ENCODE measurements at regions not wholly inside any gene's neighbourhood (a gene's known extent, or its start where the extent isn't known, plus 50 kb on each side); places are given as distances from the start of the nearest gene placed in this dataset.

GRCh38 chr12:114943601-114944000, 259.6 kb upstream of the TBX3 start (continued):
- TF ChIP-seq AFF1 (IDR thresholded peaks at IDR 0.05; ENCODE audit: low read depth in 1 of 2, partially characterized antibody in 2 of 2) = no peak
- TF ChIP-seq KLF1 (tag; IDR thresholded peaks at IDR 0.05) = no peak
- no peak for TF ChIP-seq PREB (CRISPR knock-in tag; IDR thresholded peaks at IDR 0.05)

GRCh38 chr12:114938487-114939210, 254.7 kb upstream of the TBX3 start:
- 2% methylated on average over 16 of the region's 18 CpGs for WGBS (ENCODE audit: insufficient coverage, low coverage, missing lambda C conversion rate)
- CTCF ChIA-PET (ENCODE audit: low intra/inter-chr PET ratio) = no interaction called here
- no peak overlapping the region for H3K4me2 ChIP-seq (ENCODE audit: insufficient read depth, low read length)
- DNase-seq (ENCODE audit: extremely low read depth in 1 of 4, low spot score in 3 of 4) (no peak), FAIRE-seq (no peak), ATAC-seq (no peak)
- H3K27me3 ChIP-seq (ENCODE audit: control insufficient read depth in 2 of 2, insufficient read depth in 2 of 2, low read length in 2 of 2) = no peaks in the 10 kb centered on the region
- H3K4me1 ChIP-seq (replicated peaks in 1 of 2; ENCODE audit: control insufficient read depth in 2 of 2, insufficient read depth in 2 of 2, low read length in 2 of 2) = no peaks in the 10 kb centered on the region
- H2AFZ ChIP-seq (ENCODE audit: low read depth, low read length) = no peak overlapping the region
- no peaks in the 10 kb centered on the region for H4K20me1 ChIP-seq (replicated peaks; ENCODE audit: control insufficient read depth, insufficient read depth, low read length)
- no peaks in the 10 kb centered on the region for H3K9me3 ChIP-seq (replicated peaks; ENCODE audit: control insufficient read depth, insufficient read depth, low read depth, low read length)
- POLR2A ChIA-PET = interaction anchor here (0.6 kb wide), 1 partner anchor 124 kb away, joined by 4 read pairs; no protein-coding TSS in a partner anchor
- no peaks in the 10 kb centered on the region for H3K36me3 ChIP-seq (ENCODE audit: control insufficient read depth, insufficient read depth, low read length)
- H3K9ac ChIP-seq (ENCODE audit: insufficient read depth in 1 of 2, low read depth in 2 of 2, low read length in 2 of 2) = no peak overlapping the region
- no peak overlapping the region for H3K4me3 ChIP-seq
- BruUV-seq (replicated peaks) = no TSS peak
- H3K79me2 ChIP-seq (ENCODE audit: control insufficient read depth, insufficient read depth, low read length) = no peaks in the 10 kb centered on the region
- H3K27ac ChIP-seq (ENCODE audit: extremely low read depth, low read depth, low read length) = no peak overlapping the region
- intact Hi-C loops (cut with micrococcal nuclease) = no loop called here
- H3K9me1 ChIP-seq (ENCODE audit: control insufficient read depth, insufficient read depth, low read length) = no peaks in the 10 kb centered on the region
- in situ Hi-C loops (cut with MboI) = no loop called here
- no peak for TF ChIP-seq MED1 (CRISPR knock-in tag; IDR thresholded peaks at IDR 0.05; ENCODE audit: borderline replicate concordance)
- TF ChIP-seq HMGXB4 (CRISPR knock-in tag; IDR thresholded peaks at IDR 0.05) = no peak
- no peak for TF ChIP-seq DNMT1 (IDR thresholded peaks at IDR 0.05)
- TF ChIP-seq KLF1 (tag; IDR thresholded peaks at IDR 0.05) = no peak
- TF ChIP-seq CTCFL (IDR thresholded peaks at IDR 0.05; ENCODE audit: borderline replicate concordance, insufficient read depth, low read depth, low read length, poor library complexity, severe bottlenecking) = no peak
- TF ChIP-seq RUNX1 (IDR thresholded peaks at IDR 0.05; ENCODE audit: low read depth) = no peak
- TF ChIP-seq POLR3A (IDR thresholded peaks at IDR 0.05; ENCODE audit: borderline replicate concordance, extremely low read depth, insufficient read depth, insufficient read length) = no peak
- TF ChIP-seq CAMTA2 (CRISPR knock-in tag; conservative IDR thresholded peaks at IDR 0.05) = no peak
- TF ChIP-seq SMARCC2 (IDR thresholded peaks at IDR 0.05; ENCODE audit: low read depth) = no peak

All from K562 (cell line).